AML-193 (cell line): ENCODE measurements at regions not wholly inside any gene's neighbourhood (a gene's known extent, or its start where the extent isn't known, plus 50 kb on each side); places are given as distances from the start of the nearest gene placed in this dataset.

ENCODE experiments used
- DNase-seq, 2 experiments: peaks; one replicate each; lab custom pipeline; 2025; lab: John Stamatoyannopoulos, UW

DNA sequence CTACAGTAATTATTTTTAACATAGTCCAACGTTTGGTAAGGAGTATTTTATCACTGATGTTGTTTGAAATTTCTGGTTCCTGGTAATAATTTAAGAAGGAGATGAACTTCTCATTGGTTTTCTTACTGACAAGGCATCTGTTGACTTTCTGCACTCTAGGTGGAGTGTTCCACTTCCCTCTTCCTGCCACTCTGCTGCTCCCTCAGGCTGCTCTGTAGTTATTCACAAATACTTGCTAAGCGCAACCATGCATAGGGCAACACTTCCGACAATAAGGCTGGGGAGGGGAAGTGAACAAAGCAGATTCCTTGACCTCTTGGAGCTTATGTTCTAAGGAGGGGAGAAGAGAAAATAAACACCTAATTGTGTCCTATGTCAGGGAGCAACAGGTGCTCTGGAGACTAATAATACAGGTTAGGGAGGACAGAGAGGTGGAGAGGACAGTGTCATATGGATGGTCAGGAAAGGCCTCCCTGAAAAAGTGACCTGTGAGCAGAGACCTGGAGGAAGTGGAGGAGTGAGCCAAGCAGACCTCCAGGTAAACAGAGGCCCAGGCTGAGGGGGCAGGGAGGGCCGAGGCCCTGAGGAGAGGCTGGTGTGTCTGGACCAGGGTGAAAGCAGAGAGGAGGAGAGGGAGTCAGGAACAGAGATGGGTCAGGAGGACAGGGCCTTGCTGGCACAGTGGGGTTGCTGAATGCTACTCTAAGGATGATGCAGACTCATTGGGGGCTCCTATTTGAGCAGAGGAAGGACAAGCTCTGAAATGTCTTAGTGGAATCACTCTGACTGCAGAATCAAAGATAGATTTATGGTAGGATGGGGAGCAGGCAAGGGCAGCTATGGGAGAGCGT lies 134.8 kb upstream of the SLC24A3 start:
- DNase-seq, result no peak

DNA sequence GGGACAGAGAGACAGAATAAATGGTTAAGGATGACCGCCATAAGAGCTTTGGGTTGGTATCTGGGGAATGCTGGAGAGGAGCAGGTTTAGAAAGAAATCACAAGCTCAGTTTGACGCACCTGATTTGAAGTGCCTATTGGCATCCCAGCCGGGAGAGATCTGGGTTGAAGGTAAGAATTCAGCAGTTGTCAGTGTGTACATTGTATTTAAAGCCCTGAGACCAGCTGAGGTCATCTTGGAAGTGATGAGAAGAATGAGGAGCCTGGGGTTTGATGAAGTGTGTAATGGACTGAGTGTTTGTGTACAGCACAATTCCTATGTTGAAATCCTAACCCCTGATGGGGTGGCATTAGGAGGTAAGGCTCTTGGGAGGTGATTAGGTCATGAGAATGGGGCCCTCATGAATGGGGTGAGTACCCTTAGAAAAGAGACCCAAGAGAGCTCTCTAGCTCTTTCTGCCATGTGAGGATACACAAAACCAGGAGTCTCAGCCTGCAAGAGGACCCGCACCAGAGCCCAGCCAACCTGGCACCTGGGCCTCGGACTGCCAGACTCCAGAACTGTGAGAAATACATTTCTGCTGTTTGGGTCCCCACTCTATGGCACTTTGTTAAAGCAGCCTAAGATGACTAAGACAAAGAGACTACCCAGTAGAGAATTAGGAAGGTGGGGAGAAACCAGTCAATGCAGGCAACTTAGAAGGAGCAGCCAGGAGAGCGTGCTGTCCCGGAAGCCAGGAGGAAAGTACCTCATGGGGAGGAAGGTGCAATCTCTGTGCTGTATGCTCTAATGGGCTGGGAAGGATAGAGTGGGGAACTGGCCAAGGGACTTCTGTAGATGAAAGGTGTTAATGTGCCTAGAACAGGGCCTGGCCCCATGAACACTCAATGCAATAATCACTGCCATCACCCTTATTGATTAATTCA lies 133.7 kb upstream of the SLC24A3 start:
- no peak for DNase-seq

DNA sequence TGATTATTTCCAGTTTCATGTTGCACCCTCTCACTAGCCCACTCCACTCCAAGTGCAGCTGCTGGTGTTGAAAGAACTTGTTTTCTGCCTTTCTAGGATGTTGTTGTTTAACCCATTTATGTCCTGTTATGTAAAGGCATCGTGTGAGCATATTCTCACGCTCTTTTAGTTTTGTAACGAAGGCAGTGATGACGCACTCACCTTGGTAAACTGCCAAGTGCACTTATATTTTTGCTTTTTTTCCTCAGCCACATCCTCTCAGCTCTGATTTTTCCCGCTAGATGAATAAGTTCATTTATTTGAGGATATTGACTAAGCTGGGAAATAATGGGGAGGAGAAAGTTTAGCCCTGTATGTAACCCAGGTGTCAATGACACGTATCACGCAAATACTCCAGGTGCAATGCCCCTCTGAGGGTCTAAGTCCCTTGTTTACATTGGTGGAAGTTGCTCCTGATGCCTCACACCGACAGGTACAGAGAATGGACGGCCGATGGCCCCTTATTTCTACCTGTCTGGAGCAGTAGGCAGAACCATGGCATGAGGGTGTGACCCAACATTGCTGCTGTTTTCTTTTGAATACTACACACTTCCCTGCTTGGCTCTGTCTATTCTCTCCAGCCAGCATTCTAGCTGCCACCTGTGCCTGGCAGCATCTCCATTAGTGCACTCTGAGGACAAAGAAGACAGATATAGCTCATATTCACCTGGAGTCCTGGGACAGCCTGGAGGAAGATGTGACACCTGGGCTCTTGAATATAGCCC lies 132.7 kb upstream of the SLC24A3 start:
- no peak for DNase-seq

DNA sequence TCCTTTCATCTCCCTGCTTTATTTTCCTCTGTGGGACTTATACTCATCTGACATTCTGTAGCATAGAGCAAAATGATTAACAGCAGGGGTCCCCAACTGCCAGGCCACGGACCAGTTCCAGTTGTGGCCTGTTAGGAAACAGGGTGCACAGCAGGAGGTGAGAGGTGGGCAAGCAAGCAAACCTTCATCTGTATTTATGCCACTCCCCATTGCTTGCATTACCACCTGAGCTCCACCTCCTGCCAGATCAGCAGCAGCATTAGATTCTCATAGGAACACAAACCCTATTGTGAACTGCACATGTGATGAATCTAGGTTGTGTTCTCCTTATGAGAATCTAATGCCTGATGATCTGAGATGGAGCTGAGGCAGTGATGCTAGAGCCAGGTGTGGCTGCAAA lies 130.5 kb upstream of the SLC24A3 start:
- no peak for DNase-seq

DNA sequence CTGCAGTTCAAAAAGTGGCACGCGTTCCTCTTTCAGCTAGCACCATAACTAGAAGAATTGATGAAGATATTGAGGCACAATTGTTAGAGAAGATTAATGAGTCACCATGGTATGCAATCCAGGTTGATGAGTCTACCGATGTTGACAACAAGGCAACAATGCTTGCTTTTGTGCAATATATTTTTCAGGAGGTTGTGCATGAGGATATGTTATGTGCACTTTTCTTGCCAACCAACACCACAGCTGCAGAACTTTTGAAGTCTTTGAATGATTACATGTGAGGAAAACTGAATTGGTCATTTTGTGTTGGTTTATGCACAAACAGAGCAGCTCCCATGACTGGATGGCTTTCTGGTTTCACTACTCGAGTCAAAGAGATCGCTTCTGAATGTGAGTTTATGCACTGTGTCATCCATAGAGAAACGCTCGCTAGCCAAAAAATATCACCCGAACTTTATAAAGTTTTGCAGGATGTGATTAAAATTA lies 129.3 kb upstream of the SLC24A3 start:
- no peak for DNase-seq

DNA sequence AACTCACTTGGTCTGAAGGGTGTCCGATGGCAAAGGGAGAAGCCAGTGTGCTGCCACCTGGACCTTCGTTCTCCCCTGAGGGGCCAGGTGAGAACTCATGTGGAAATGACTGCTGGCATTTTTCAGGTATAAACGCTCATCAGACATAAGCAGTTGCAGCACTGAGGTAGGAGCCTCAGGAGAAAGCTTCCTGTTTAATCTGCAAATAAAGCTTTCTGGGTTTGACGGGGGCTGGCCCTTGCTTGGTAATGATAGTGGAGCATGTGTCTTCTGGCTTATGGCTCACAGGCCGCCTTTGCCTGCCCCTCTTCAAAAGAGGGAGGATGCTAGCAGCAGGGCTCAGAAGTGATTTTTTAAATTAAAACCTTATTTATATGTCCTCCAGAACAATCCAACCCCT lies 122.1 kb upstream of the SLC24A3 start:
- DNase-seq, result no peak

DNA sequence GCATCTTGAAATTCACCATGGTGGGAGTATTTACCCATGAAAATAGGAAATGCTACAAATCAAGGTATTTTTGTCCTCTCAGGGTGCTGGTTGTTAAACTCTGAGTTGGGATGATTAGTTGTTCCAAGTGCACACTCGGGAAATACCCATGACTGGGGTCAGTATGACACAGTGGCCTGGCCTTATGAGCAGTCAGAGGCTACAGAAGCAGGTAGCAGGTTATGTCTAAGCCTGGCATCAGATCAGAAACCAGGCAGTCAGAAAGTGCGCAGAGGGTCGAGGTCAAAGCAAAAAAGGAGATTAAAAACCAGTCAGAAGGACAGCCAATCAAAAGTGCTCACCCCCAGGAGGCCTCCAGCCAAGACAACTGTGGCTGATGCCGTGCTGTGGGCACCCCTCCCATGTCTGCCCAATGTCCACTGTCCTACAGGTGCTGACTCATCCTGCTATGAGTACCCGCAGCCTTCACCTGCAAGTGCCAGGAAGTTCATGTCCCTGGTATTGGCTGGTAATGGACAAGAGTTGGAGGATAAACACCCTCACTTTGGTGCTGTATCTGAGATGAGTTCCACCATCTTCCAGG lies 117.4 kb upstream of the SLC24A3 start:
- DNase-seq, result no peak

DNA sequence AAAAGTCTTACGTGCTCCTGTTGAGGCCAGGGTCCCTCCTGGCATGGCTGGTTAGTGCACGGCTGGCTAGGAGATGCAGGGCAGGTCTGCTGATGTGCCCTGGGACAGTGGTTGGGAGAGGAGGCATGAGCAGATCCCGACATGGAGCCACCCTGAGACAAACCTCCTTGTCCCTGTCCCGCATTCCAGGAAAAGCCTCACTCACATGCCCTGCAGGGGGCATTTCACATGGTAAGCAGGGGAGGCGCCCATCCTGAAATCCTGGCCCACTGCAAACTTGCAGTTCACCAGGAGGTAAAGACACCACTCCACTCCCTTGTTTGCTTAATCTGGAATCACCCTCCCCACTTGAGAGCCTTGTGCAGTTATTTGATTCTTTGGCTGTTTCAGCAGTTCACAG lies 116.7 kb upstream of the SLC24A3 start:
- DNase-seq, result no peak

DNA sequence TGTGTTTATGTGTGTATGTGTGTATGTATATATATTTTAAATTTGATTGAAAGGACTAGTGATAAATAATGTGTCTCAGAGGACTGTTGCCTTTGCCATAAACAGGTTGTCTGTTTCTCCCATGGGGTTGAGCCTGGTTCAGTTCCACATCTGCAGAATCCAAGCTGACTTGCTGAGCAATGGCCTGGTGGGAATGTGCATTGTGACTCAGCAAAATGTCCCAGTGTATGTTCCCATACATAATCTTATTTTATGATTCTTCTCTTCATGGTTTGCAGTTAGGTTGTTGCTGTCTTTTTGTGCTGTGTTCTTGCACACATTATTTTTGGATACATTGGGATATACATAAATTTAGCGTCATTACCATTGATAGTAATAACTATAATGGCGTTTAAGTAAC lies 115.6 kb upstream of the SLC24A3 start:
- no peak for DNase-seq

DNA sequence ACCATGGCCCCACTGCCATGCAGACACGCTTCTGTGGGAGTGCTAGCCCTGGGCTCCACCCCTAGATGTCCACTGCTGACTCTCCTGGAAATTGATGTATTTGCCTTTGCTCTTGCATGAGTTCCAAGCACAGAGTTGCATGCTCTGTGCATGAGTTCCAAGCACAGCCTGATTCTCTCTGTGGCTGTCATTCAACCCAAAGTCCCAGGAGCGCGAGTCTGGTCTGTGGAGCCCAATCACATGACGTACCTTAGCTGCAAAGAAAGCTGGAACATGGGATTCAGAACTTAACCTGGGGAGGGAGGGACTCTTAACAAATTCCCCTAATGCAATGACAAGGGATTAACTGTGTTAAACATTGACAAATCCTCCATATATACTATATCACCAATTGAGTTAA lies 114.3 kb upstream of the SLC24A3 start:
- no peak for DNase-seq

DNA sequence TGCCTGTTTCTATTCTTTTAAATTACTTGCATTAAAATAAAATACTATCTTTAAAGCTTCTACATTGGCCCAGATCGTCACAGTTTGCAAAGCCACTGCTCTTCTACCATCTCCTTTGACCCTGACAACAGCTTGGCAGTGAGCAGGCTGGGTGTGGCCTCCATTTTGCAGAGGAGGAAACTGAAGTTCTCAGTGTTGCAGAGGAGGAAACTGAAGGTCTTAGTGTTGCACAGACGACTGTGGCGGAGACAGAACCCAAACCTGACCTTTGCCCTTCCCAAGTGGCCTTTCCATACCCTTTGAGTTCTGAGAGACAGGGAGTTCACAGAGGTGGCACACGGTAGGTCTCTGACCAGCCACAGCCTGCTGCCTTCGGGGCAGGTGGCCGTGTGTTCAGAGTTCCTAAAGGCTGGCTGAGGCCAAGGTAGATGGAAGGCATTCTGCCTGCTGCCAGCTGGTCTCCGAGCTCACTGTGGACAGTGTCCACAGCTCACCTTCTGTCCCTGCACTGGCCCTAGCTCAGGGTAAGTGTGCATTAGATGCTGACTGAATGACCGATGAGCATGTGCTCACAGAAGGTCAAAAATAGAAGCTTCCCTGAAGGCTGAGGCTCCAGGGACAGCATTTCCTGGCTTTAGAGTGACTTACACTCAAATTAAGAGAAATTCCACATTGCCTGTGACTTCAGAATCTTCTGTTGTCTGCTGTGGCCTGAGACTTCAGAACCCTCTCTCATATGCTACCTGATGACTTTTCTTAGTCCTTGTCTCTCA lies 113.5 kb upstream of the SLC24A3 start:
- DNase-seq, result no peak

DNA sequence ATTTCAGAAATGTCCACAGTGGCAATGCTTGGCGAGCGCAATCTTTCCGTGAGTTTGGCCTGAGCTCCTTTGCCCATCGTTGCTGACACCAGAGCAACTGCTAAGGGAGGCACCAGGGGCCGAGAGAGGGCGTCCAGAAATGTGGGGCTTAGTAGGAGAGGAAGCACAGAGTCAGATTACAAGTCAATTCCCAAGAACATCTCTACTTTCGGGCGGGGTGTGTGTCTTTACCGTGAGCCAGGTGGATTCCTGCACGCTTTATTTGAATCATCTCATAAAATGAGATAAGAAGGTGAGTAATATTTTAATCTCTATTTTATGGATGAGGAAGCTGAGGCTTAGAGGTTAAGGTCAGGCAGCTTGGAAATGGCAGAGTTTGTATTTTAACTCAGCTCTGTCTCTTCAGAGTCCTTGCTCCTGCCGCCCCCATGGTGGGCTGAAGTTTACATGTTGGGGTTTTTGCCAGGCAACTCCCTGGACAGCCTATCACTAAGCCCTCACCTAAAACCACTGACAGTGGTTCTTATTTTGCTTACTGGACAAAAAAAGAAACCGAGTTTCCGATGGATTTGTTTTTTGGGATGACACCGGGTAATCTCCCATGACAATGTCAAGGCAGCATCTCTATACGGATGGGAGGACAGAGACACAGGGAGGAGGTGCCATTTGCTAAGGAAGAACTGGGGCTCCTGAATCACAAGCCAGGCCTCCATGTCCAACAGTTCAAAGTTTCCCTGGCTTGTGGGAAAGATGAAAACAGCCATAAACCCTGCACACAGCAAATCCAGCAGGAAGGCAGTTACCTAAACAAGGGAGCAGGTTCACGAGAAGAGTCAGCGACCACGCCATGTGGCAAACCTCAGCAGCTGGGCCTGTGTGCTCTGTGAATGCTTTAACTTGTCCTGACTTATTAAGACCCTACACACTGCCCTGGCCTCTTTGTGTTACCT lies 112.6 kb upstream of the SLC24A3 start:
- DNase-seq, result no peak

DNA sequence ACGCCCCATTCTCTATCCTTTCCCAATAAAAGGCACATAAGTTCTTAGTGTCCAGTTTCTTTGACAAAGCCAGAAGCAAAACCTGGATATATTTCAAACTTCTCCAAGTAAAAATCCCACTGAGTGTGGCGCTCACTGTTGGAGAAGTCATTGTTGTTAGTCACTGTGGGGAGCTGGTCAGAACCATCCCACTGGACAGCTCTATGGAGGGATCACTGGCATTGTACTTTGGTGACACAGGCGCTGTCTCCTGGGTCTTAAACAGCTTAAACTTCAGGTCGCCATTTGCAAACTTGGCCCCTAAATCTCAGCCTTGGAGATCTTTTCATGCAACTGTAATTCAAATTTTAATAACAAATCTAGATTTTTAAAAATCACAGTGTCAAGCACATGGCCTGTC lies 111.5 kb upstream of the SLC24A3 start:
- no peak for DNase-seq

DNA sequence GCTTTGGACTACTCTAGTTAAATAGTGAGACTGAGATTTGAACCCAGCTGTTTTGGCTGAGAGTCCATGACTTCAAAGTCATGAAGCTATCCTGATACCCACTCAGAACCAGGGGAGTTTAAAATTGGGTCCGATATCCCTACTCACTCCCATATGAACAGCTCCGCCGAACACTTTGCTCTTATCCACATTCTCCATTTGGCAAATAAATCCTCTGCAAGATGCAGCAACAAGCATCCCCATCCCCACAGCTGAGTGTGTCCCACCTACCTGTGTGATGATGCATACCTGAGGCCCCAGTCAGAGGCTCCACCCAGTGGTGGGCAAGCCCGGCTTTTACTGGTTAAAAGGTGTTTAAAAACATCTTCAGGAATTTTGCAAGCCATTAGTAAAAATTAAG lies 108.3 kb upstream of the SLC24A3 start:
- DNase-seq, result no peak

DNA sequence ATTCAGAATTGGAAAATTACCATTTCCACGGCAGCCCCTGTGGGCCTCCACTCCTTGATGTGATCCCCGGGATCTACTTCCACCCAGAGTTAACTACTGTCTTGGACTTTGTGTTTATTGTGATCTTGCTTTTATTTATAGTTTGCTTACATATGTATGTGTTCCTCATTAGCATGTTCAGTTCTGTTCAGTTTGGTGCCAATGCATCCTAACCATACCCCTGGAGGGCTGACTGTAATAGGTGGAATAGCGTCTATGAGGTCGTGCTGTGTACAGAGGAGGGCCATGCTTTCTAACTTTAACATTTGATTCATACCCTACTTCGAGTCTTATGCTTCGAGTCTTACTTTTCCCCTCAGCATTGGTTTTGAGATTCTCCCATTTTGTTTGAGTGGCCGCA lies 104.3 kb upstream of the SLC24A3 start:
- no peak for DNase-seq

DNA sequence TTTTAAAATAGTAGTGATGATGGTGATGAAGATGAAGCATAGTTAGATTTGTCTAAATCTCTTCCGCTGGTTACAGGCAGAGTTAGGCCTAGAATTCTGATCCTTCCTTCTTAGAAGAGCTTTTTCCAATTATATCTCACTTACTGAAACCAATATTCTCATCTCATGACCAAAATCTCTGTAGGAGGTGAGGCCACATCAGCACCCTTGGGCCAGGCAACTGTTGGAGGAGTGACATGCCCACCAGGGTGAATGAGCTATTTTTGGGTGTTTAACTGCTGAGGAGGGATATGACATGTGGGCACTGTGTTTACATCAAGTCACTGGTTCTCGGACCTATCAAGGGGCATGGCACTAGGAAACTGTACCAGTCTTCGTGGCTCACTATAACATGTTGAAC lies 102.2 kb upstream of the SLC24A3 start:
- DNase-seq, result no peak

DNA sequence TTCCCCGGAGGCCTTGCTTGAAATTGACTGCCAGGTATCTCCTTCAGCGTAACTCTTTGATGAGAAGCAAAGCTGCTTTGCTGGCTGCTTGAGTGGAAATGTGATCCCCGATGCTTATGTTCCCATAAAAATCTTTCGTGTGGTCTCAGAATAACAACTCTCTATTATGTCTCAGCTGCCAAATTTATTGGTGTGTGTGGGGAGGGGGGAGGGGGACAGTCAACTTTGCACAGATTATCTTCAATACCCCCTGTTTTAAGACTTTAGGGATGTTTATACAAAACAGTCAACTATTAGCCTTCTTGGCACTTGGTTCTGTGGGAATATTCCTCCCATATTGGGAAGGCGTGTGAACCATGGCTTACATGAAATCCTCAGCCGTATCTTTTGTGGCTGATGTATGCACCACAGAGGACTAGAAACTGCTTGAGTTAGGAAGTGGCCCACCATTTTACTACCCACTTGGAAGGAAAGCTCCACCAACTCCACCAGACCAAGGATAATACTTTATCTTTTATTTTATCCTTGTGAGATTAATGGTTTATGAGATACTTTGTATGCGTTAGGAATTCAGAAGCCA lies 101.5 kb upstream of the SLC24A3 start:
- no peak for DNase-seq

DNA sequence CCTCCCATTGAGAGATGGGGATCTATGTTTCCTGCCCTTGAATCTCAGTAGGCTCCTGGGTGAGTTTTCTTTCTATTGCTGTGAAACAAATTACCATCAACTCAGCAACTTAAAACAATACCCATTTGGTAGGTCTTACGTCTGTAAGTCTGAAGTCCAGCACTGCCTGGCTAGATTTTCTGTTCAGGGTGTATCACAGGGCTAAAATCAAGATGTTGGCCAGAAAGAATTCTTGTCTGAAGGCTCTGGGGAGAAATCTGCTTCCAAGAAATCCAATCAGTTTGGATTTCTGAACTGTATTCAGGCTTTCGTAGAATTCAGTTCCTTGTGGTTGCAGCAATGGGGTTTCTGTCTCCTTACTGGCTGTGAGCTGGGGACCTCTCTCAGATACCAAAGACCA lies 99.6 kb upstream of the SLC24A3 start:
- no peak for DNase-seq

DNA sequence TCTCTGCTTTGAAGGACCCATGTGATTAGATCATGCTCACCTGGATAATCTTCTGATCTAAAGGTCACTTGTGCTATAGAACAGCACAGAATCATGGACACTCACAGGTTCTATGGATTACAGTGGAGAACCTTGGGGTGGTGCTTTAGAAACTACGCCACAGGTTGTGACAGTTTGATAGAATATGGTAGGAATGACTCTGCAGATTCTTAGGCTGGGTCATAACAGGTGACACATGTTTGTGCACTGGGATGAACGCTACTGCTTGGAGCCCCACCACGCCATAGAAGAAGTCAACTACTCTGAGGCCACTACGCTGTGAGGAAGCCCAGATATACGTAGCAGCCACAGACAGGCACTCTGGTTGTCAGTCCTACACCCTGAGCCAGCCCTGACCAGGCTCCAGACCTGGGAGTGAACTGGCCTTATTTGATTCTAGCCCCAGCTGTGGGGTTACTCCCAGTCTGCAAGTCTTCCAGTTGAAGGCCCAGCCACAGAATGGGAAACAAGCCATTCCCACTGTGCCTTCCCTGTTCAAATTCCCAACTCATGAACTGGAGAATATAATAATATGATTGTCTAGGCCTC lies 99.0 kb upstream of the SLC24A3 start:
- DNase-seq, result no peak
